MM.1S (cell line): ENCODE measurements at regions not wholly inside any gene's neighbourhood (a gene's known extent, or its start where the extent isn't known, plus 50 kb on each side); places are given as distances from the start of the nearest gene placed in this dataset.

Experiments used
- DNase-seq: peaks from one replicate; pipeline ENCODE4 v3.0.0-alpha.2; 2015
- H2AFZ ChIP-seq: fragments of 300-600 bp; sonication (generic); 2 replicates; pipeline ENCODE4 v1.6.0; 2016; ENCODE audit warnings: antibody characterized with exemption, low read length
- H3F3A ChIP-seq: fragments of 300-600 bp; sonication (generic); 2 replicates; pipeline ENCODE4 v1.6.1; 2016; ENCODE audit warnings: mild to moderate bottlenecking, antibody characterized with exemption, low read length, moderate library complexity, mixed read lengths; ENCODE audit not compliant: insufficient read depth
- H3K27ac ChIP-seq: fragments of 300-600 bp; sonication (generic); 2 replicates; pipeline ENCODE4 v1.5.1; 2016; ENCODE audit warnings: mild to moderate bottlenecking, low read length
- H3K27me3 ChIP-seq: fragments of 300-600 bp; sonication (generic); replicated peaks from 2 replicates; pipeline ENCODE4 v1.6.0; 2016; ENCODE audit warnings: low read length; ENCODE audit not compliant: insufficient read depth
- H3K36me3 ChIP-seq: fragments of 300-600 bp; sonication (generic); replicated peaks from 2 replicates; pipeline ENCODE4 v1.6.1; 2016; ENCODE audit warnings: mild to moderate bottlenecking, low read length, mixed read lengths; ENCODE audit not compliant: insufficient read depth
- H3K4me1 ChIP-seq: fragments of 300-600 bp; sonication (generic); 2 replicates; pipeline ENCODE4 v1.6.1; 2016; ENCODE audit warnings: low read length, mixed read lengths
- H3K4me2 ChIP-seq: fragments of 300-600 bp; sonication (generic); 2 replicates; pipeline ENCODE4 v1.6.0; 2016; ENCODE audit warnings: low read depth, low read length
- H3K4me3 ChIP-seq: fragments of 300-600 bp; sonication (generic); 2 replicates; pipeline ENCODE4 v1.5.1; 2016; ENCODE audit warnings: low read length, mixed read lengths
- H3K79me2 ChIP-seq: fragments of 300-600 bp; sonication (generic); 2 replicates; pipeline ENCODE4 v1.6.1; 2016; ENCODE audit warnings: mixed run types, low read length, mixed read lengths
- H3K9ac ChIP-seq: fragments of 300-600 bp; sonication (generic); 2 replicates; pipeline ENCODE4 v1.6.1; 2016; ENCODE audit warnings: low read length, mixed read lengths
- H3K9me2 ChIP-seq: fragments of 300-600 bp; sonication (generic); replicated peaks from 2 replicates; pipeline ENCODE4 v1.6.1; 2016; ENCODE audit warnings: mild to moderate bottlenecking, low read length, mixed read lengths; ENCODE audit not compliant: insufficient read depth
- H3K9me3 ChIP-seq: fragments of 300-600 bp; sonication (generic); replicated peaks from 2 replicates; pipeline ENCODE4 v1.6.1; 2016; ENCODE audit warnings: mild to moderate bottlenecking, low read length, mixed read lengths; ENCODE audit not compliant: insufficient read depth
- H4K20me1 ChIP-seq: fragments of 300-600 bp; sonication (generic); 2 replicates; pipeline ENCODE4 v1.6.1; 2016; ENCODE audit warnings: mild to moderate bottlenecking, low read length, moderate library complexity, mixed read lengths; ENCODE audit not compliant: insufficient read depth
- CTCF ChIP-seq: fragments of 300-600 bp; sonication (generic); IDR thresholded peaks from 2 replicates; pipeline ENCODE4 v1.5.1; 2016; ENCODE audit warnings: antibody characterized with exemption, low read length, mixed read lengths
- EZH2 ChIP-seq: fragments of 300-600 bp; sonication (generic); optimal IDR thresholded peaks from 2 replicates; pipeline ENCODE3; 2017; ENCODE audit warnings: low read depth, mild to moderate bottlenecking, antibody characterized with exemption, low read length, mixed read lengths
- EZH2phosphoT487 ChIP-seq: fragments of 300-600 bp; sonication (generic); IDR thresholded peaks from 2 replicates; pipeline ENCODE4 v1.6.1; 2018; ENCODE audit warnings: antibody characterized with exemption, low read length

- no peak overlapping the region for H3K4me2 ChIP-seq
- H3K9ac ChIP-seq, result no peak overlapping the region
- TF ChIP-seq EZH2phosphoT487 (no peak), CTCF (no peak), EZH2 (no peak)
- H3K9me2 ChIP-seq, result no peaks in the 10 kb centered on the region
- no peaks in the 10 kb centered on the region for H3K79me2 ChIP-seq
- H3F3A ChIP-seq, result no peaks in the 10 kb centered on the region
- peaks cover 8% of the 10 kb centered on the region for H3K4me1 ChIP-seq
- H3K36me3 ChIP-seq, result no peaks in the 10 kb centered on the region
- H3K27me3 ChIP-seq, result no peaks in the 10 kb centered on the region
- H3K27ac ChIP-seq, result no peak overlapping the region
- no peak overlapping the region for H3K4me3 ChIP-seq
- DNase-seq, result no peak
- no peaks in the 10 kb centered on the region for H3K9me3 ChIP-seq
- no peaks in the 10 kb centered on the region for H4K20me1 ChIP-seq
- no peak overlapping the region for H2AFZ ChIP-seq
These were observed 120.4 kb upstream of the FST start for GRCh38 chr5:53359916-53360517.

- no peaks in the 10 kb centered on the region for H3K79me2 ChIP-seq
- H3K4me3 ChIP-seq, result no peak overlapping the region
- no peak overlapping the region for H3K9ac ChIP-seq
- no peaks in the 10 kb centered on the region for H3K36me3 ChIP-seq
- H3K27ac ChIP-seq, result no peak overlapping the region
- H3K4me2 ChIP-seq, result no peak overlapping the region
- no peak for DNase-seq
- H4K20me1 ChIP-seq, result no peaks in the 10 kb centered on the region
- no peaks in the 10 kb centered on the region for H3F3A ChIP-seq
- TF ChIP-seq EZH2 (no peak), CTCF (no peak), EZH2phosphoT487 (no peak)
- H3K9me3 ChIP-seq, result no peaks in the 10 kb centered on the region
- H3K9me2 ChIP-seq, result no peaks in the 10 kb centered on the region
- peaks cover 8% of the 10 kb centered on the region for H3K4me1 ChIP-seq
- no peak overlapping the region for H2AFZ ChIP-seq
- H3K27me3 ChIP-seq, result no peaks in the 10 kb centered on the region
These were observed 119.6 kb upstream of the FST start for GRCh38 chr5:53360811-53361210.

GRCh38 chr5:53361708-53362107 lies 118.7 kb upstream of the FST start:
- Histone ChIP-seq H3K27ac (no peak overlapping the region), H3K79me2 (no peaks in the 10 kb centered on the region), H3K9me2 (no peaks in the 10 kb centered on the region), H2AFZ (no peak overlapping the region), H3K9ac (no peak overlapping the region), H3K36me3 (no peaks in the 10 kb centered on the region), H3K4me1 (peaks cover 8% of the 10 kb centered on the region), H3F3A (no peaks in the 10 kb centered on the region), H3K4me3 (no peak overlapping the region), H3K4me2 (no peak overlapping the region), H3K9me3 (no peaks in the 10 kb centered on the region), H3K27me3 (no peaks in the 10 kb centered on the region), H4K20me1 (no peaks in the 10 kb centered on the region)
- TF ChIP-seq CTCF (no peak), EZH2phosphoT487 (no peak), EZH2 (no peak)
- no peak for DNase-seq
